GM18951 (cell line): ENCODE measurements at regions not wholly inside any gene's neighbourhood (a gene's known extent, or its start where the extent isn't known, plus 50 kb on each side); places are given as distances from the start of the nearest gene placed in this dataset.

Source experiments
- POLR2A ChIP-seq: IDR thresholded peaks from 4 replicates; pipeline ENCODE4 v1.6.1; 2011; ENCODE audit warnings: mild to moderate bottlenecking; ENCODE audit not compliant: insufficient read length, insufficient read depth; ENCODE audit errors: extremely low read depth
- in situ Hi-C: fragments of 300-500 bp; cut with MboI; formaldehyde crosslinking; loops from one replicate; pipeline ENCODE4 v1.12.0; 2022; ENCODE audit warnings: low sequenced_read_pairs, mixed read lengths, inconsistent platforms; ENCODE audit not compliant: unreplicated experiment

- no peak for TF ChIP-seq POLR2A
- in situ Hi-C loops: no loop called here
Observed at GRCh38 chr6:145235207-145235606, 500.1 kb downstream of the EPM2A start.

DNA sequence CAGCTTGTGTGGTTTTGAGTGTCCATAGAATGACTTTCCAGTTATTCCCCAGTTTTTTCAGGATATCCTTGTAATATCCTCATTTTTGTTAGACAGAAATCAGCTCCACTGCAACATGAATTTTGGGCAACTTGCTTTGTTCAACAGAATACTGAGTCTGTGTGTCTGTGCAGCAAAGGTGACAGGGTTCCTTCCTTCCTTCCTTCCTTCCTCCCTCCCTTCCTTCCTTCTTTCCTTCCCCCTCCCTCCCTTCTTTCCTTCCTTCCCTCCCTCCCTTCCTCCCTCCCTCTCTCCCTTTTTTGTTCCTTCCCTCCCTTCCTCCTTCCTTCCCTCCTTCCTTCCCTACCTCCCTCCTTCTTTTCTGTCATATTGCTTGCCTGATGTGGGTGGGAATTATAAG is 496.5 kb downstream of the EPM2A start:
- no peak for TF ChIP-seq POLR2A
- in situ Hi-C loops: no loop called here

GRCh38 chr6:145241039-145241438 is 494.3 kb downstream of the EPM2A start:
- TF ChIP-seq POLR2A: no peak
- in situ Hi-C loops: no loop called here

GRCh38 chr6:145241721-145242120 is 493.6 kb downstream of the EPM2A start:
- in situ Hi-C loops: no loop called here
- no peak for TF ChIP-seq POLR2A

DNA sequence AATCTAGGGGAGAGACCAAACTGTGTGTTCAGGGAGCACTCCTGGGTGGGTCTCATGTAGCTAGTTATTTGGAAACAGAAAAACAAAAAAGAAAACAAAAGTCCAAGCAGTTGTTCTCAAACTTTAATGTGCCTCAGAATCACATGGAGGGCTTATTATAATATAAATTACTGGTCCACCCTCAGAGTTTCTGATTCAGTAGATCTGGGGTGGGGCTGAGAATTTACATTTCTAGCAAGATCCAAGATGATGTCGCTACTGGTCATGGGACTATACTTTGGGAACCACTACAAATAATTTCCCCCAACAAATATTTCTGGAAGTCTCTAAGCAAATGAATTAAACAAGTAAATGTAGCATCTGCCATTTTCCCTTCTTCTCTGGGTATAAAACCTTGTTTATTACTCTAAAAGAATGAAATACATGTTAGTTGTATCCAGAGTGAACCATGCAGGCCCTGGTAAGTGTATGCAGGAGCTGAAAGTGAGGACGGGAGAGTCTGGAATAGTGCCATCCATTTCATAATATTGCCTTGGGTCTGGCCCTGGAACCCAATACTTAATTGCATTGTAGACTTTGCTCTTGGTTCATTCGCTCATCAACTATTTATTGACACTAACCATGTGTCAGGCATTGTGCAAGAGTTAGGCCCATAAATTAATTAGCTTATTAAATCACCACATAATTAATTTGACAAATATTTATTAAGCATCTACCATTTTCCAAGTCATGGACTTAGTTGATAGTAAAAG is 490.8 kb downstream of the EPM2A start:
- no peak for TF ChIP-seq POLR2A
- in situ Hi-C loops: no loop called here

DNA sequence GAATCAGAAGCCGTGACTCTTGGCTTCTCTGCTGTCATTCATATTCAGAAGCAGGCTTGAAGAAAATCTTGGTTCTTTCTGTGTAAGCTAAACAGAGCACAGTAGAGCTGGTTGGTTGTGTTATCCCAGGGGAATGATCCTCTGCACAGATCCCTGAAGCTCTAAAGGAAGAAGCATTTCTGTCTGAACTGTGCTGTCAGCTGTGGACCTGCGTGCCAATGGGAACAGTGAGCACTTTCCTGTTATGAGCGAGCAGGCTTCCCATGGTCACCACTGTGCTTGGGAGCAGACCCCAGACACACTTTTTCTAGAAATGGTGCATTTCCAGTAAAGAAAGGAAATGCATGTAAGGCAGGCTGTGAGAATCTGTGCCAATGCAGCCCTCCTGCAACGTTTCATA is 490.2 kb downstream of the EPM2A start:
- no peak for TF ChIP-seq POLR2A

GRCh38 chr6:145247692-145248419 is 487.5 kb downstream of the EPM2A start:
- no peak for TF ChIP-seq POLR2A
- in situ Hi-C loops: no loop called here

More for the DNA sequence above, 490.2 kb downstream of the EPM2A start:
- in situ Hi-C loops: no loop called here

GRCh38 chr6:145250436-145250835 is 484.9 kb downstream of the EPM2A start:
- TF ChIP-seq POLR2A: no peak
- in situ Hi-C loops: no loop called here

DNA sequence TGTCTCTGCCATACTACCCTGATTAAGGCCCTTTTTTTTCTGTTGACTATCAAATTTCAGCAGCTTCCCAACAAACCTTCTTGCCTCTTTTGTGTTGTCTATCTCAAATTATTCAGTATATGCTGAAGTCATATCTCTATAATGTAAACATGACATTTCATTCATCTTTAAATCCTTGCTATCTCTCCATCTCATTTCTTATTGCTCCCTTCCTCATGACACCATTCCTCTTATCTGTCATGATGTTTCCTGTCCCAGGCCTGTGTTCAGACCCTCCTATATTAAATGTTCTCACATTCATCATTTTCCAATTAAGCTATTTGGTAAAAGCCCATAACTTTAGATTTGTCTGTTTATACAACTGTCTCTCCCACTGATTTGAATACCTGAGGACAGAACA is 482.6 kb downstream of the EPM2A start:
- TF ChIP-seq POLR2A: no peak
- in situ Hi-C loops: no loop called here

GRCh38 chr6:145254649-145255401 is 480.5 kb downstream of the EPM2A start:
- in situ Hi-C loops: no loop called here
- no peak for TF ChIP-seq POLR2A

DNA sequence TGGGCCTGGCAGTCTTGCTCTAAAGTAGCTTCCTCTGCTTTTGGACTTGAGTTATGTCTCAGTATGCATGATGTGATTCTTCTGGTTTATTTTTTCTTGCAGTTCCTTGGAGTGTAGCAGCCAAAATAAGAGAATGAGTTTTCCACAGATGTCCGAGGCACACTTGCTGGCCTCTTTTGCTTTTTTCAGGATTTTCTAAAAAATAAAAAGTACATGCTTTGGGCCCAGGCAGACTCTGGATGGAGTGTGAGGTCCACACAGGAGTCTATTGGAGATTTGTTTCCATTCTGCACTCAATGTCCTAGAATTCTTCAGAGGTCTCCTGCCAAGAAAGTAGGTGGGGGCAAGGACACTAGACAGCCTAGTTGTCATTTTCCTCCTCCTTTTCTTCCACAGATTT is 477.6 kb downstream of the EPM2A start:
- in situ Hi-C loops: no loop called here
- TF ChIP-seq POLR2A: no peak

DNA sequence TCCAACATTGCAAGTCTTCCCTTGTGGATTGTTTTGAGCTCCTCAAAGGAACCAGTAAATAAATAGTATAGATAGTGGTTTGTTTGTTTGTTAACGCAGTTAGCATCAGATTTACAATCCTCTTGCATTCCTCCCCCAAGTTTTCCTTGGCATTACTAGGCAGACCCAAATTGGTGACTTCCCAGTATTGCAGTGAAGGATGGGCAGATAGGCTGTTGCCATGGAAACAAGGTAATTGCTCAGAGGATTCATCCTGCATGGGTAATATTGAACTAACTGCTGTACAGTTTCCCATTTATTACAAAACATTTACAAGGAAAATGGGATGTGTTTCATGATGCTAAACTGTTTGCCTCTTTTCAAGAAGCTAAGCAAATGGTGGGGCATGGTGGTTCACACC is 477.2 kb downstream of the EPM2A start:
- no peak for TF ChIP-seq POLR2A
- in situ Hi-C loops: no loop called here

GRCh38 chr6:145260484-145261175 is 474.7 kb downstream of the EPM2A start:
- in situ Hi-C loops: no loop called here

More at GRCh38 chr6:145260484-145261175, 474.7 kb downstream of the EPM2A start:
- no peak for TF ChIP-seq POLR2A
